K562 (cell line): ENCODE measurements at regions not wholly inside any gene's neighbourhood (a gene's known extent, or its start where the extent isn't known, plus 50 kb on each side); places are given as distances from the start of the nearest gene placed in this dataset.

ENCODE experiments used
- CHD7 ChIP-seq: fragments of 200-600 bp; sonication (generic); IDR thresholded peaks from one replicate; pipeline ENCODE4 v1.6.1; 2012; ENCODE audit warnings: mild to moderate bottlenecking, low read depth, low read length, inconsistent platforms
- GATA2 ChIP-seq: sonication (generic); formaldehyde crosslinking; IDR thresholded peaks from 2 replicates; pipeline ENCODE4 v1.4.0; 2020; ENCODE audit warnings: mild to moderate bottlenecking, missing genetic modification reagents
- U2AF1 ChIP-seq: fragments of 200-400 bp; formaldehyde crosslinking; optimal IDR thresholded peaks from 2 replicates; pipeline ENCODE3; 2017; ENCODE audit warnings: mild to moderate bottlenecking, low read depth, low read length, moderate library complexity
- XRCC4 ChIP-seq: IDR thresholded peaks from one replicate; pipeline ENCODE4 v1.6.1; 2011; ENCODE audit not compliant: insufficient read depth, insufficient read length; ENCODE audit errors: extremely low read depth
- ZBTB2 ChIP-seq: fragments of 450-650 bp; IDR thresholded peaks from 2 replicates; pipeline ENCODE4 v1.6.1; 2016; ENCODE audit warnings: antibody characterized with exemption

GRCh38 chr5:5011151-5011550 is 129.0 kb upstream of the ADAMTS16 start (continued):
- TF ChIP-seq CHD7 (no peak), U2AF1 (no peak), GATA2 (CRISPR knock-in tag) (no peak), XRCC4 (no peak), ZBTB2 (no peak)
- TF ChIP-seq, all 486 proteins: peak for 0
